ENCODE measurements at regions not wholly inside any gene's neighbourhood (a gene's known extent, or its start where the extent isn't known, plus 50 kb on each side); places are given as distances from the start of the nearest gene placed in this dataset.

DNA sequence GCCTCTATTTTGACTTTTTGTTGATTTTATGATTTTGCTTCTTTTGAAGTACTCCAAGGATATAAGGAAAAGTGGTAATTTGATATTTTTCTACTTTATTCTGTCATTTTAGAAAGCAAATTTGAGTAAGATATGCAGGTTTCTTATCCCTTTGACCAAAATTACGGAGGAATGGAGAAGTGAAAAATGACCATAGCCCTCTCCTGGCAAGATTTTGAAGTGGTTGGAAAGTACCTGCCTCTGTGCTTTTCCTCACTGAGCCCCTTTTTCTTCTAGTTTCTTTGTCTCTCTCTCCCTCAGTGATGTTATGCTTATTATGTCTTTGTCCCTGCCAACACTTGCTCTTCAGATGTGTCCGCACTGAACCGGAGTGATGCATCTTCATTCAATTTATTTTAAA lies 898.1 kb downstream of the EPHA4 start:
- no peaks in the 10 kb centered on the region for H3K27me3 ChIP-seq (ENCODE audit: control insufficient read depth, insufficient read depth, low read length)
- no peak overlapping the region for H3K4me3 ChIP-seq (ENCODE audit: low read depth, low read length)
- no peaks in the 10 kb centered on the region for H3K36me3 ChIP-seq (ENCODE audit: control insufficient read depth, insufficient read depth, low read length)
- DNase-seq (ENCODE audit: low read depth) = no peak
- TF ChIP-seq, protein P1, sequence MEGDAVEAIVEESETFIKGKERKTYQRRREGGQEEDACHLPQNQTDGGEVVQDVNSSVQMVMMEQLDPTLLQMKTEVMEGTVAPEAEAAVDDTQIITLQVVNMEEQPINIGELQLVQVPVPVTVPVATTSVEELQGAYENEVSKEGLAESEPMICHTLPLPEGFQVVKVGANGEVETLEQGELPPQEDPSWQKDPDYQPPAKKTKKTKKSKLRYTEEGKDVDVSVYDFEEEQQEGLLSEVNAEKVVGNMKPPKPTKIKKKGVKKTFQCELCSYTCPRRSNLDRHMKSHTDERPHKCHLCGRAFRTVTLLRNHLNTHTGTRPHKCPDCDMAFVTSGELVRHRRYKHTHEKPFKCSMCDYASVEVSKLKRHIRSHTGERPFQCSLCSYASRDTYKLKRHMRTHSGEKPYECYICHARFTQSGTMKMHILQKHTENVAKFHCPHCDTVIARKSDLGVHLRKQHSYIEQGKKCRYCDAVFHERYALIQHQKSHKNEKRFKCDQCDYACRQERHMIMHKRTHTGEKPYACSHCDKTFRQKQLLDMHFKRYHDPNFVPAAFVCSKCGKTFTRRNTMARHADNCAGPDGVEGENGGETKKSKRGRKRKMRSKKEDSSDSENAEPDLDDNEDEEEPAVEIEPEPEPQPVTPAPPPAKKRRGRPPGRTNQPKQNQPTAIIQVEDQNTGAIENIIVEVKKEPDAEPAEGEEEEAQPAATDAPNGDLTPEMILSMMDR (IDR thresholded peaks at IDR 0.05; ENCODE audit: insufficient read depth, low read length, poor library complexity, severe bottlenecking) = no peak

DNA sequence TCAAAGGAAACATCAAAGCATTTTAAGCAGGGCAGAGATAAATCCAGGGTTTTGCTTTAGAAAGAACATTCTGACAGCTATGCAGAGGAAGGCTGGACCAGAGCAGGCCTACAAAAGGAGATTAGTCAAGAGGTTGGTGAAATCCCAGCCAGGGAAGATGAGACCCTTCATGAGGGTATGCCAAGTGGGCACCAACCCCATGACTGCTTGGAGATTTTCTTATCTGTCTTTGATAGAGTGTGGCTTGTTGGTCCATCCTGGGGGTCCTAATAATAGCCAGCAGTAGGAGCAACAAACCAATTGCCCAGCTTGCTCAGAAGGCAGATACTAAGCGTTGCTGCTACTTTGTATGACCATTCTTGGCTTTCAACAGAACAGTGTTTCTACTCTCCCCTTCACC lies 895.4 kb downstream of the EPHA4 start:
- no peaks in the 10 kb centered on the region for H3K36me3 ChIP-seq (ENCODE audit: control insufficient read depth, insufficient read depth, low read length)
- no peaks in the 10 kb centered on the region for H3K27me3 ChIP-seq (ENCODE audit: control insufficient read depth, insufficient read depth, low read length)
- DNase-seq (ENCODE audit: low read depth) = no peak
- no peak overlapping the region for H3K4me3 ChIP-seq (ENCODE audit: low read depth, low read length)
- TF ChIP-seq, protein P1 (IDR thresholded peaks at IDR 0.05; ENCODE audit: insufficient read depth, low read length, poor library complexity, severe bottlenecking) = no peak

DNA sequence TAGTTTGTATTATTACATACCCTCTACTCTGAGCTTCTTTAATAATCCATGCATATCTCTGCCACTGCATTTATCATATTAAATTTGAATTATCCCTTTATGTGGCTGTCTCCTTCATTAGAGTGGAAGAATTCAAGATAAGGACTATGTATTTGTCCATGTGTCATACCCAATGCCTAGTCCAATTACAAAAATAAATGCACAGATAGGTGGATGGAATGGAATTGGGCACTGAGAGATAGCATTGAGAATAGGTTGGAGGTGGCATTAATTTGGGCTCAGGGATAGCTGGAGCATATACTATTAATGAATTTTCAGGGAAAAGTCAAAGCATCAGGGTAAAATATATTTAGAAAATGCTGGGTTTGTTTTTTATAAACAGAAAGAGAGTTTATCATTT lies 893.2 kb downstream of the EPHA4 start:
- Histone ChIP-seq H3K4me3 (ENCODE audit: low read depth, low read length) (no peak overlapping the region), H3K36me3 (ENCODE audit: control insufficient read depth, insufficient read depth, low read length) (no peaks in the 10 kb centered on the region), H3K27me3 (ENCODE audit: control insufficient read depth, insufficient read depth, low read length) (no peaks in the 10 kb centered on the region)
- TF ChIP-seq, protein P1 (IDR thresholded peaks at IDR 0.05; ENCODE audit: insufficient read depth, low read length, poor library complexity, severe bottlenecking) = no peak
- no peak for DNase-seq (ENCODE audit: low read depth)

DNA sequence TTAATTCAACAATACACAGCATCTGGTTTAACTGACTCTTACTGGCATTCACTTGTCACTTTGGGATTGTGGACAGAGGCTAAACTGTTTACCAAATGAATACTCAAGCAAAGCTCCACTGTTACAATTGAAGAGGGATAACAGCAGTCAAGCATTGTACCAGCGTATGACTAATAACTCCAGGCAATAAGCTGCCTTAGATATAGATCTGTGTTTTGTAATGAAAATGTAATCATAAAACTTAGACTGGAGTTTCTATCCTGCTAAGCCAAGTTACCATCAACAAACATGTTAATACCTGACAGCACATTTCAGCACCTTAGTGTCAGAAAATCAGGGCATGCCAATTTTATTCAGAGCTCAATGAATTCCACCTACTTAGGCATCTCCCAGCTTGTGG lies 889.5 kb downstream of the EPHA4 start:
- H3K4me3 ChIP-seq (ENCODE audit: low read depth, low read length) = no peak overlapping the region
- TF ChIP-seq, protein P1 (IDR thresholded peaks at IDR 0.05; ENCODE audit: insufficient read depth, low read length, poor library complexity, severe bottlenecking) = no peak
- H3K36me3 ChIP-seq (ENCODE audit: control insufficient read depth, insufficient read depth, low read length) = no peaks in the 10 kb centered on the region
- H3K27me3 ChIP-seq (ENCODE audit: control insufficient read depth, insufficient read depth, low read length) = no peaks in the 10 kb centered on the region
- no peak for DNase-seq (ENCODE audit: low read depth)

DNA sequence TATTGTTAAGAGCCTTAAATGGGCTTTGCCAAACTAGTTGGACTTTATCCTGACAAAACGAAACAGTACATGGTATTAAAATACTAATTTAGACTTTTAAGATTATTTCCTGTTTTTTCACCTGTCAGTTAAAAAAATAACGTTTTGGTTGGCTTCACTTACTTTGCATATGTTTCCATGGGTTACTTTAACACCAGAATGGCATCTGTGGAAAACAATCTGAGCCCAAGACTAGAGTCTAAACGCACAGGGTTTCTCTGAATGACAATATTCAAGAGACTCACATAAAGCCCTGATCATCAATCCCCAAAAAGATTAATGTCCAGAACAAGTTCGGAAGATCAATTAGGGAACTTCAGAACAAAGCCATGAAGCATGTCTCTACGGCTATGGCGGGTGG lies 888.0 kb downstream of the EPHA4 start:
- no peak overlapping the region for H3K4me3 ChIP-seq (ENCODE audit: low read depth, low read length)
- H3K27me3 ChIP-seq (ENCODE audit: control insufficient read depth, insufficient read depth, low read length) = no peaks in the 10 kb centered on the region
- TF ChIP-seq, protein P1 (IDR thresholded peaks at IDR 0.05; ENCODE audit: insufficient read depth, low read length, poor library complexity, severe bottlenecking) = no peak
- DNase-seq (ENCODE audit: low read depth) = no peak
- no peaks in the 10 kb centered on the region for H3K36me3 ChIP-seq (ENCODE audit: control insufficient read depth, insufficient read depth, low read length)

DNA sequence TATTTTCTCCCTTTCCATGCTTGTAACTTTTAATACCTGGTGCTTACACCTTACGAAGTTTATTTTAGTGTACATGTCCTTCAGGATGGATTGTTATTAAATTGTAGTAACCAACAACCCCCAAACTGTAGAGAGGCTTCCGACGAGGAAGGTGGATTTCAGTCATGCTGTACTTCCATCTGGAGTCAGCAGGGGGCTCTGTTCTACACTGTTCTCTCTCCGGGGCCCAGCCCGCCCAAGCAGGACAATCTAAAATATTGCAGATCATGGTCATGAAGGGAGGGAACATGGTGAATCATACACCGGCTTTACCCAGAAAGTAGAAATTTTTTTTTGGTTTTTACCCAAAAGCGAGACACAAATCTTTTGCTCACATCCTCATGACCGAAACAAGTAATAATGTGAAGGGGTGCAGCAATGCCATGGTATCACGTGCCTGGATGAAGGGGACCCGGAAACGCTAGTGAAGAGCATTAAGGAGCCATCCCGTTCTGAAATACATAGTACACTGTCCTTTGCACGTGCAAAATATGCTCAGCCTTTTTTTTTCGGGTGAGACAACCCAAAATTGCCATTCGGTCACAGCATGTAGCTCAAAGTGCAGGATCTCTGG lies 884.8 kb downstream of the EPHA4 start:
- H3K27me3 ChIP-seq (ENCODE audit: control insufficient read depth, insufficient read depth, low read length) = no peaks in the 10 kb centered on the region
- TF ChIP-seq, protein P1 (IDR thresholded peaks at IDR 0.05; ENCODE audit: insufficient read depth, low read length, poor library complexity, severe bottlenecking) = peak; percentile 85
- no peaks in the 10 kb centered on the region for H3K36me3 ChIP-seq (ENCODE audit: control insufficient read depth, insufficient read depth, low read length)
- H3K4me3 ChIP-seq (ENCODE audit: low read depth, low read length) = no peak overlapping the region
- peak; percentile 16 for DNase-seq (ENCODE audit: low read depth)

All from kidney epithelial cell (primary cell).